Inflammatory macrophage (primary cell): ENCODE measurements at regions not wholly inside any gene's neighbourhood (a gene's known extent, or its start where the extent isn't known, plus 50 kb on each side); places are given as distances from the start of the nearest gene placed in this dataset.

Source experiments
- DNase-seq, 2 donors: peaks; one replicate each; pipeline ENCODE4 v3.0.0-alpha.2; 2020 to 2022

- no peak for DNase-seq
Measured at GRCh38 chr6:138610816-138611215, 111.5 kb upstream of the NHSL1 start.

DNA sequence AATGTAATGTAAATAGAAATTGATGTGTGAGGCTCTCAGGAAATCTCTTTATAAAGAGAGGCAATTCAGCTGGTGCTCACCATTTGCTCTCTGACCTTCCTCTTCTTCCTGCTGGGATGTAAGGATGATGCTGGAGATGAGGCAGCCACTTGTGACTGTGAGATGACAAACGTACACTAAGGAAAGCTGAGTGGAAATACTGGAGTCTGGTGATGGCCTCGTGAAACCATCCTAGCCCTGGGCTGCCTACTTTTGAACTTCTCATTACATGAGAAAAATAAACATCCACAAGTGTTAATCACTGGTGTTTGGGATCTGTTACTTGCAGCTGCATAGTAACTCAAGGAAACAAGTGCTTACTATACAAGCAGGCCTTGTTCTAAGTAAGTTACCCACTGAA lies 114.9 kb upstream of the NHSL1 start:
- DNase-seq = no peak

DNA sequence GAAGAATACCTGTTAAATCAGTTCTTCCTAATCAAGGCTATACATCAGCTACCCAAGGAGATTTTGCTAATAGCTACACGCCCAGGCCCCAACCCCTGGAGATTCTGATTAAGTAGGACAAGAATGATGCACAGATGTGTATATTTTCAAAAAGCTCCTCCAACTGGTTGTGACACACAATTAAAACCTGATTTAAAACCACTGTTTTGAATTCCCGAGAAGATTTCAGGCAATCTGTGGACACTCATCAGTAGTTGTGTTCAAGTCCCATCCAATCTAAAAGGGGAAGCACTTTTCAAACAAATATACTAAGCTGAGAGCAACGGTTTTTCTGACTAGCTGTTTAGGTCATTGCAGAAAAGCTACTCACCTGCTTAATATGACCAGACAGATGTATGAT lies 118.9 kb upstream of the NHSL1 start:
- DNase-seq = no peak

DNA sequence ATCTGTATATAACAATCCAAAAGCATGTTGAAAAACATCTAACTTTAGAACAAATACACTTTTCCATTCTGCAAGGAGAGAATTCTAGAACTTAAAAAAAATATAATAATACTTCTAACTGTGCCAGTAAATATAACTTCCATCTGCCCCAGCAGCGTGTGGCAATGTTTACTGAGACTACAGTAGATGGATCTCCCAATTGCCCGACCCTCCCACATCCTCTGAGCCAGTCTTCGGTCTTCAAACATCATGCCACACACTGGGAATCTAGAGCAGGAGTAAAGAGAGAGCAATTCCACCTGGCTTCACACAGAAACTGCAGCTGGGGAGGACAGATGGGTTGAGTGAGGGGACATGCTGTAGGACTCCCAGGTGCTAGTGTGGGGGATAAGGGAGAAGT lies 121.3 kb upstream of the NHSL1 start:
- no peak for DNase-seq

DNA sequence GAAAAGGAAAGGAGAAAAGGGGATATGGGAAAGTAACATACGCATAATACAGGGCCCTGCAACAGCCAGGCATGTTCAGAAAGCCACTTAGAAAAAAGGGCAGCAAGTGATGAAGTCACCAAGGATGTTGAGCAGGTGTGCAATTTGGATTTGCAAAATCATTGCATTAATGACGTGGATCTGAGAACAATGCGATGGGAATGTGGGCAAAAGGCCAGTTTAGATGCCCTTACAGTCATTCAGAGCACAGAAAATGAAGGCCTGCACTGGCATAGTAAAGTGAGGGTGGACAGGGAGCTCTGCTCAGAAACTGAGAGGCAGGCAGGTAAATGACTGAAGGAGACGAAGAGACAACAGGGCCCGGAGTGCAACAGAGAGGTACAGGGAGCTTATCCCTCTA lies 123.7 kb upstream of the NHSL1 start:
- no peak for DNase-seq

GRCh38 chr6:138631566-138631965 lies 132.3 kb upstream of the NHSL1 start:
- no peak for DNase-seq

GRCh38 chr6:138637822-138638221 lies 135.7 kb upstream of the CCDC28A start:
- no peak for DNase-seq

DNA sequence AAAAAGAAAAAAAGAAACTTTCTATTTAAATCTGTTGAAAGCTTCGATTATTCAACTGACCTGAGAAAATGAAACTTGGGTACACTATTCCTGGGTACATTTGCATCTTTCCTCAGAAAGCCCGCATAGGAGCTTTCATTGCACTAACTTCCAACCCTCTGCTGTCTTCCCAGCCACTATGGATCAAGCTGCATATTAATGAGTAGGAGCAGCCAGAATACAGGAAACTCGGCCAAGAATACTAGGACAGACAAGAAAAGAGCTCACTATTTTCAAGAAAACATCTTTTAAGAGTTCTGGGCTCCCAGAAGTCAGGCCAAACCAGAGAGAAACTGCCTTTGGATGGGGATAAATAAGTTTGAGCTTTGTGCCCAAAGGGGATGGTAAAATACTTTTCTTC lies 135.0 kb upstream of the CCDC28A start:
- no peak for DNase-seq

DNA sequence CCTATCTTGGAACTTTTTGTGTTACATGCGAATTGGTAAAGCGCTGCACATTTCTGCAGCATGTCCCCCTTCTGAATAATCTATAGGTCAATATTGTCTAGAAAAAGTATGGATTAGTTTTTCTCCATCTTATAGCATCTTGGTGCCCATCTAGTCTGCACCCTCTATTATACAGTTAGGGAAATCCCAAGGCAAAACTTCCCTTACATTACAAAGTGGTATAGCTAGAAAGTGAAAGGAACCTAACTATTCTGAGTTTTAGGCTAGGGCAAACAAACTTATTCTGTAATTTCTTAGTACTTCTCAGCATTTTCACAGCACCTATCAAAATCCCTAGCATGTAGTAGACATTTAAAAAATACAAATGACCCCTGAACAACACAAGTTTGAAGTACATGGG lies 133.5 kb upstream of the CCDC28A start:
- DNase-seq = no peak

GRCh38 chr6:138643210-138643609 lies 130.4 kb upstream of the CCDC28A start:
- DNase-seq = no peak

DNA sequence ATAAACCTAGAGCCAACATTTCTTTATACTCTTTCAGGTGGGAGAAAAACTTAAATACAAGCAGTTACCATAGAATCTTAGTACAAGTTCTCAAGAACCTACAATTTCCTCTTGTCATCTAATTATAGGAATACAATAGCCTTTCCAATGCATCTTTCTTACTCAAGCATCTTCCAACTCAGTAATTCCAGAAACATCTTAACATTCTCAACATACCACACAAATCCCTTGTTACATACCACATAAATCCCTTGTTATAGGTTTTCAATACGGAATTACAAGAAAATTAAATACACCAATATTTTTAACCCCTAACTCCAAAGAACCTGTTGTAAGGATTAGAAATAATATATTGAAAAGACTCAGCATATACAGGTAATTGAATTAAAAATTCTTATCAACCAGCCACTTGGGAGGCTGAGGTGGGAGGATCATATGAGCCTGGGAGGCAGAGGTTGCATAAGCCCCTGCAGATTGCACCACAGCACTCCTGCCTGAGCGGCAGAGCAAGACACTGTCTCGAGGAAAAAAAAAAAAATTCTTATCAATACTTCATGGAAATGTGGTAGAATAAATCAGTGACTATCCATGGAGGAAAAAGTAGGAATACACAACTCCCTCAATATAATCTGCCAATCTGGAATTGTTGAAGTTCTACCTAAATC lies 127.5 kb upstream of the CCDC28A start:
- peak in 1 of 2 donors; percentile 32 for DNase-seq

- DNase-seq = no peak
Measured at GRCh38 chr6:138647006-138647405, 126.6 kb upstream of the CCDC28A start.

DNA sequence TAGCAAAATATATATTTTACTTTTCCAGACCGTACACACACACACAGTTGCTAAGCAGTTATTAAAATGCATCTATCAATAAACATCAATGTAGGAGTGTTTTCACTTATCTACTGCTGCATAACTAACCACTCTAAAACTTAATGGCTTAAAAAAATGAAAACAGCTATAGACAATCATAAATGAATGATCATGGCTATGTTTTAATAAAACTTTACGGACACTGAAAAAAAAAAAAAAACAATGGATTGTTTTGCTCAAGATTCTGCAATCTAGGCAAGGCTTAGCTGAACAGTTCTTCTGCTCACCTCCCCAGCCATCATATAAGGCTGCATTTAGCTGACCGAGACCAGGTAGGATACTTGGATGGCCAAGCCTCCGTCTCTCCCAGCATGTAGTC lies 125.4 kb upstream of the CCDC28A start:
- no peak for DNase-seq

- no peak for DNase-seq
Measured at GRCh38 chr6:138651491-138651890, 122.1 kb upstream of the CCDC28A start.

- peak in 1 of 2 donors; percentile 19 for DNase-seq
Measured at GRCh38 chr6:138652824-138653223, 120.7 kb upstream of the CCDC28A start.

GRCh38 chr6:138653435-138653834 lies 120.1 kb upstream of the CCDC28A start:
- DNase-seq = no peak

DNA sequence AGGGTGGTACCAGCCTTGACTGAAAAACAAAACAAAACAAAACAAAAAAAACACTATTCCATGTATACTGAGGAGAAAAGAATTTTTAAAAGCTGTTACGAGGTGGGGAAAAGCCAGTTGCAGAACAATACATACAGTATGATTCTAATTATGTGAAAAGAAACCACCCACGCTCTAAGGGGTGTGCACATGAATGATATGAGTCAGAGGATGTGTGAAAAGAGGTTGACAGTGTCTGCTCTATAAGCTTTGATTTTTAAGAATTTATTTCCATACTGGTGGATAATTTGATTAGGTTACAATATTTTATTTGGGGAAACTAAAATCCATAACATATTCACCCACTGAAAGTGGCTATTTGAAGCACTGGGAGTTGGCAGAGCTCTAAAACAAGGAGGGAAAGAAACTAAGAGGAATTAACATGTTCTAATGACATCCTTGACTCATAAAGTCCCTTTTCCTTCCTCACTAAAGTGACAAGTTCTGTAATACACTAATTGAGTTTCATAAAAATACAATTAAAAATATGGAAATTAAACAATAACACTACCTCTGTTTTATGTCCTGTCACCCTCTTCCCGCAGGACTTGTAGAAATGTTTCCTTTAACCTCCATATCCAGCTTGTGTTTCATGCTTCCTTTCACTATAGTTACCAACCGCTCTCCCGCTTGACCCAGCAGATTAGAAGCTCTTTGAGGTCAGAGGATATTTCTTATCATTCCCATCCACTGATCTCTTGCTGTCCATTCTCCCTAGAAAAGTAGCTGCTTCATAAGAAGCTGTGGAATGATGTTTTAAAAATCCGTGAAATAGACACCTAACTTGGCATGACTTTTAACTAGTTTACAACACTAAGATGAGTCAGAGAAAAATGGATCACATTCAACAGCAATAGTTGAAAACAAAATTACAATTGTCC lies 118.6 kb upstream of the CCDC28A start:
- DNase-seq = peak; percentile 69 to 72

DNA sequence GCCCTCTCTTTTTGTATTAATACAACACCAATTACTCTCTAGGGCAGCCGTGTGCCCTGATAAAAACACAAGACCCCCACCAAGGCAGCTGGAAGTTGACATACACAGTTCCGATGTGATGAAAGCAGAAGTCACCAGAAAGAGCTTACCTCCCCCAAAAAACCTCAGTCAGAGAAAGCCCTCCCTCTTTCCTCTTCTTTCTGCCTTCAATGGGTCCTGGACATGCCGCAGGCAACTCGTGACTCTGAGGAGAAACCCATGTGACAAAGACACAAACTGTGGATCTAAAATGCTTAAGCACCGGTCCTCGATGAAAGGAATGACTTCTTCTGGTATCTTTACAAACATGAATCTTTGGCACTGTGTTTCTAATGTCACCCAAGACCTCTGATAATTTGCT lies 117.7 kb upstream of the CCDC28A start:
- DNase-seq = peak; percentile 28 to 42

- DNase-seq = no peak
Measured at GRCh38 chr6:138656364-138657064, 117.1 kb upstream of the CCDC28A start.

DNA sequence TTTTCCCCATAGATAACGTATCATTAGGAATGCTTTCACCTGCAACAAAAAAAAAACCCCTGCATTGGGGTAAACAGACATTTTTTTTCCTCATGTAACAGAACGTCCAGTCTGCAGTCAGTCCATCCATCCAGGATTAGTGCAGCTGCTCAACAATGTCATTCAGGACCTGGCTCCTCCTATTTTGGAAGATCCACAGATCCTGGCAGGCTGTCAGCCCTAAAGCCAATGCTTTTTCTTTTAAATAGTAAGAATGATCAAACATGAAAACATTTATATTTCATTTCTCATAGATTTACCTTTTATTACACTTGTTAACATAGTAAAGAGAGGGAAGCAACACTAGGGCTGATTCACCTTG lies 116.5 kb upstream of the CCDC28A start:
- no peak for DNase-seq

DNA sequence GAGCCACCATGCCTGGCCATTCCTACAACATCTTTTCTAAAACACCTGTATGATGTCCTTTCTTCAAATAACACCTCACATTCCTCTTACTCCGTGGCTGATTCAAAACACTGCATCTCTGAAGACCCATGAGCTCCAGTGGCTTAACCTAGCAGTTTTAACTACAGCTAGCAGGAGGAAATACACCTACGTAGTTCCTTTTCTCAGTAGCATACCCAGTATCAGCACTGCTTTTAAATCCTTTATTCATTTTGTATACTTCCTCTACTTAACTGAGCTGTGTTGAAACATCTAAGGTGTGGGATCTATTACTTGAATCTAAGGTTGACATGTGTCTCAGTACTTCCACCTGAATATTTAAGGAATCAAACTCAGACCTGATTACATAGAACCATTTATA lies 113.6 kb upstream of the CCDC28A start:
- no peak for DNase-seq

DNA sequence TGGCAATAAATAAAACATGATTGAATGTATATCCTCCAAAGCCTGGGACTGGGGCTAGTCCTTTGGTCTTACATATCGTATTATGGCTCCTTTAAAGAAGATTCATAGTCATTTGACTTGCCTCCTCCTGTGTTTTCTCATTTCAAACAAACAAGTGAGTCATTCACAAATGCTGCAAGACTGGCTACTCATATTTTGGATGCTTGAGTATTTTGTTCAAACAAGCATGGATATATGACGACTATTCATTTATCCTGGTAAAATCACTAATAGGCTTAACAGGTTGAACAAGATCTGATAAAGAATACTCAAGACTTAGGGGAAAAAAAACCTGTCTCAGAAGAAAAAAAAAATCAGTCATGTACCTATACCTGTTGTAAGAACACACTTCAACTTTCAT lies 111.1 kb upstream of the CCDC28A start:
- peak; percentile 45 to 66 for DNase-seq

GRCh38 chr6:138663892-138664291 lies 109.7 kb upstream of the CCDC28A start:
- DNase-seq = no peak

GRCh38 chr6:138664745-138665144 lies 108.8 kb upstream of the CCDC28A start:
- DNase-seq = no peak
